Activated T-cell treated with anti-CD3 and anti-CD28 coated beads, Interleukin-2, amount 50 U/mL, for 24 hours (primary cell): ENCODE measurements at regions not wholly inside any gene's neighbourhood (a gene's known extent, or its start where the extent isn't known, plus 50 kb on each side); places are given as distances from the start of the nearest gene placed in this dataset.
"Not testable (repeated sequence)": the region's sequence is repeated elsewhere in the genome, so short reads cannot be mapped to it uniquely, and the experiment has no call there.

Experiments used
- DNase-seq: peaks from one replicate; pipeline ENCODE4 v3.0.0-alpha.2; 2020
- H3K27ac Mint-ChIP-seq: 2 replicates; pipeline ENCODE4 v1.8.0; 2020; ENCODE audit warnings: mild to moderate bottlenecking, mixed read lengths
- H3K27me3 Mint-ChIP-seq: 2 replicates; pipeline ENCODE4 v1.8.0; 2020; ENCODE audit warnings: mixed read lengths
- H3K36me3 Mint-ChIP-seq: 2 replicates; pipeline ENCODE4 v1.8.0; 2020; ENCODE audit warnings: low read depth, mixed read lengths
- H3K4me1 Mint-ChIP-seq: 2 replicates; pipeline ENCODE4 v1.8.0; 2020; ENCODE audit warnings: low read depth, mixed read lengths
- H3K4me3 Mint-ChIP-seq: 2 replicates; pipeline ENCODE4 v1.8.0; 2020; ENCODE audit warnings: mild to moderate bottlenecking, moderate library complexity, mixed read lengths
- H3K9me3 Mint-ChIP-seq: 2 replicates; pipeline ENCODE4 v1.8.0; 2020; ENCODE audit warnings: mixed read lengths

- not testable (repeated sequence) for H3K4me3 Mint-ChIP-seq, H3K27ac Mint-ChIP-seq, H3K27me3 Mint-ChIP-seq, H3K9me3 Mint-ChIP-seq, H3K4me1 Mint-ChIP-seq, H3K36me3 Mint-ChIP-seq, DNase-seq
Observed at GRCh38 chr7:67497914-67498313, 501.3 kb downstream of the TYW1 start.

GRCh38 chr7:67502929-67503328 is 506.3 kb downstream of the TYW1 start:
- H3K4me3 Mint-ChIP-seq, result no peak overlapping the region
- no peak for DNase-seq
- no peaks in the 10 kb centered on the region for H3K4me1 Mint-ChIP-seq
- peaks cover 10% of the 10 kb centered on the region for H3K9me3 Mint-ChIP-seq
- H3K27ac Mint-ChIP-seq, result no peak overlapping the region
- no peaks in the 10 kb centered on the region for H3K27me3 Mint-ChIP-seq
- H3K36me3 Mint-ChIP-seq, result no peaks in the 10 kb centered on the region

GRCh38 chr7:67505449-67505848 is 508.8 kb downstream of the TYW1 start:
- H3K36me3 Mint-ChIP-seq, result no peaks in the 10 kb centered on the region
- no peak overlapping the region for H3K27ac Mint-ChIP-seq
- H3K4me1 Mint-ChIP-seq, result no peaks in the 10 kb centered on the region
- no peaks in the 10 kb centered on the region for H3K27me3 Mint-ChIP-seq
- no peak for DNase-seq
- peaks cover 8% of the 10 kb centered on the region for H3K9me3 Mint-ChIP-seq
- H3K4me3 Mint-ChIP-seq, result no peak overlapping the region

- H3K36me3 Mint-ChIP-seq, result no peaks in the 10 kb centered on the region
- H3K27ac Mint-ChIP-seq, result no peak overlapping the region
- no peak for DNase-seq
- H3K27me3 Mint-ChIP-seq, result no peaks in the 10 kb centered on the region
- H3K9me3 Mint-ChIP-seq, result peaks cover 4% of the 10 kb centered on the region
- H3K4me1 Mint-ChIP-seq, result no peaks in the 10 kb centered on the region
- H3K4me3 Mint-ChIP-seq, result no peak overlapping the region
Observed at GRCh38 chr7:67512481-67512880, 515.8 kb downstream of the TYW1 start.

GRCh38 chr7:67518580-67518979 is 521.9 kb downstream of the TYW1 start:
- H3K27ac Mint-ChIP-seq, result no peak overlapping the region

GRCh38 chr7:67519171-67519570 is 522.5 kb downstream of the TYW1 start:
- H3K4me1 Mint-ChIP-seq, result no peaks in the 10 kb centered on the region
- H3K27me3 Mint-ChIP-seq, result no peaks in the 10 kb centered on the region
- peaks cover 4% of the 10 kb centered on the region for H3K9me3 Mint-ChIP-seq
- no peak overlapping the region for H3K4me3 Mint-ChIP-seq
- H3K36me3 Mint-ChIP-seq, result no peaks in the 10 kb centered on the region
- DNase-seq, result no peak
- no peak overlapping the region for H3K27ac Mint-ChIP-seq

More at GRCh38 chr7:67518580-67518979, 521.9 kb downstream of the TYW1 start:
- Mint-ChIP-seq H3K36me3 (no peaks in the 10 kb centered on the region), H3K4me1 (no peaks in the 10 kb centered on the region), H3K9me3 (peaks cover 4% of the 10 kb centered on the region), H3K4me3 (no peak overlapping the region), H3K27me3 (no peaks in the 10 kb centered on the region)
- no peak for DNase-seq

- Mint-ChIP-seq H3K36me3 (no peaks in the 10 kb centered on the region), H3K9me3 (peaks cover 5% of the 10 kb centered on the region), H3K4me3 (no peak overlapping the region), H3K27ac (no peak overlapping the region), H3K4me1 (no peaks in the 10 kb centered on the region), H3K27me3 (no peaks in the 10 kb centered on the region)
- no peak for DNase-seq
Observed at GRCh38 chr7:67522504-67522903, 525.9 kb downstream of the TYW1 start.

- no peak for DNase-seq
- Mint-ChIP-seq H3K4me1 (no peaks in the 10 kb centered on the region), H3K9me3 (peaks cover 5% of the 10 kb centered on the region), H3K4me3 (no peak overlapping the region), H3K27me3 (no peaks in the 10 kb centered on the region), H3K36me3 (no peaks in the 10 kb centered on the region), H3K27ac (no peak overlapping the region)
Observed at GRCh38 chr7:67523713-67524112, 527.1 kb downstream of the TYW1 start.

- DNase-seq, result no peak
- peaks cover 8% of the 10 kb centered on the region for H3K9me3 Mint-ChIP-seq
- no peak overlapping the region for H3K27ac Mint-ChIP-seq
- H3K36me3 Mint-ChIP-seq, result no peaks in the 10 kb centered on the region
- H3K4me3 Mint-ChIP-seq, result no peak overlapping the region
- H3K4me1 Mint-ChIP-seq, result no peaks in the 10 kb centered on the region
- no peaks in the 10 kb centered on the region for H3K27me3 Mint-ChIP-seq
Observed at GRCh38 chr7:67525588-67525987, 529.0 kb downstream of the TYW1 start.

GRCh38 chr7:67535241-67535989 is 538.8 kb downstream of the TYW1 start:
- no peak overlapping the region for H3K27ac Mint-ChIP-seq
- H3K36me3 Mint-ChIP-seq, result no peaks in the 10 kb centered on the region
- peaks cover 7% of the 10 kb centered on the region for H3K9me3 Mint-ChIP-seq
- no peak for DNase-seq
- H3K27me3 Mint-ChIP-seq, result no peaks in the 10 kb centered on the region
- no peak overlapping the region for H3K4me3 Mint-ChIP-seq
- H3K4me1 Mint-ChIP-seq, result no peaks in the 10 kb centered on the region

GRCh38 chr7:67542916-67543315 is 546.3 kb downstream of the TYW1 start:
- H3K27me3 Mint-ChIP-seq, result no peaks in the 10 kb centered on the region
- peaks cover 8% of the 10 kb centered on the region for H3K9me3 Mint-ChIP-seq
- H3K27ac Mint-ChIP-seq, result no peak overlapping the region
- DNase-seq, result no peak
- H3K4me1 Mint-ChIP-seq, result no peaks in the 10 kb centered on the region
- H3K36me3 Mint-ChIP-seq, result no peaks in the 10 kb centered on the region
- no peak overlapping the region for H3K4me3 Mint-ChIP-seq

GRCh38 chr7:67547183-67547907 is 550.7 kb downstream of the TYW1 start:
- Mint-ChIP-seq H3K27me3 (no peaks in the 10 kb centered on the region), H3K4me3 (no peak overlapping the region), H3K9me3 (peaks cover 2% of the 10 kb centered on the region), H3K4me1 (no peaks in the 10 kb centered on the region), H3K27ac (no peak overlapping the region), H3K36me3 (no peaks in the 10 kb centered on the region)
- no peak for DNase-seq

- Mint-ChIP-seq H3K4me3 (no peak overlapping the region), H3K9me3 (peaks cover 2% of the 10 kb centered on the region), H3K27me3 (no peaks in the 10 kb centered on the region), H3K4me1 (no peaks in the 10 kb centered on the region), H3K36me3 (no peaks in the 10 kb centered on the region), H3K27ac (no peak overlapping the region)
- no peak for DNase-seq
Observed at GRCh38 chr7:67549126-67549525, 552.5 kb downstream of the TYW1 start.

- Mint-ChIP-seq H3K27me3 (no peaks in the 10 kb centered on the region), H3K27ac (no peak overlapping the region), H3K9me3 (peaks cover 2% of the 10 kb centered on the region), H3K4me3 (no peak overlapping the region), H3K36me3 (no peaks in the 10 kb centered on the region), H3K4me1 (no peaks in the 10 kb centered on the region)
- DNase-seq, result no peak
Observed at GRCh38 chr7:67550801-67551436, 554.3 kb downstream of the TYW1 start.

GRCh38 chr7:67552738-67553137 is 556.1 kb downstream of the TYW1 start:
- DNase-seq, result no peak
- H3K4me1 Mint-ChIP-seq, result no peaks in the 10 kb centered on the region
- no peaks in the 10 kb centered on the region for H3K27me3 Mint-ChIP-seq
- no peaks in the 10 kb centered on the region for H3K36me3 Mint-ChIP-seq
- H3K9me3 Mint-ChIP-seq, result no peaks in the 10 kb centered on the region
- no peak overlapping the region for H3K27ac Mint-ChIP-seq
- H3K4me3 Mint-ChIP-seq, result no peak overlapping the region
